Peyer's patch (tissue), 4 donors: ENCODE measurements at regions not wholly inside any gene's neighbourhood (a gene's known extent, or its start where the extent isn't known, plus 50 kb on each side); places are given as distances from the start of the nearest gene placed in this dataset.
"Not testable (repeated sequence)": the region's sequence is repeated elsewhere in the genome, so short reads cannot be mapped to it uniquely, and the experiment has no call there.

ENCODE experiments used
- DNase-seq, 3 donors: peaks; one replicate each; pipeline ENCODE4 v3.0.0-alpha.2; 2017 to 2019
- H3K27ac ChIP-seq, 4 donors: fragments of 200-600 bp; sonication (generic); one replicate each; pipeline ENCODE4 v1.5.1; 2016 to 2019
- H3K27me3 ChIP-seq, 2 donors: fragments of 200-600 bp; sonication (generic); one replicate each; pipeline ENCODE4 v1.5.1; 2019
- H3K36me3 ChIP-seq, 3 donors: fragments of 200-600 bp; sonication (generic); one replicate each; pipeline ENCODE4 v1.5.1; 2016 to 2019
- H3K4me1 ChIP-seq, 4 donors: fragments of 200-600 bp; sonication (generic); one replicate each; pipeline ENCODE4 v1.5.1; 2016 to 2019
- H3K4me3 ChIP-seq, 4 donors: fragments of 200-600 bp; sonication (generic); 1 replicate in 3 of 4; 2 replicates in 1 of 4; pipeline ENCODE4 v1.5.1; 2016 to 2019; ENCODE audit warnings: mild to moderate bottlenecking in 1 of 4
- H3K9me3 ChIP-seq, 4 donors: fragments of 200-600 bp; sonication (generic); one replicate each; pipeline ENCODE4 v1.5.1; 2016 to 2019; ENCODE audit warnings: mild to moderate bottlenecking in 1 of 4
- POLR2A ChIP-seq, 2 donors: fragments of 450-650 bp; IDR thresholded peaks; one replicate each; pipeline ENCODE4 v1.5.1; 2017; ENCODE audit warnings: antibody characterized with exemption in 2 of 2, mild to moderate bottlenecking in 2 of 2, moderate library complexity in 2 of 2
- TF ChIP-seq, protein P1 (sequence below), 6 experiments: fragments of 450-650 bp in 4 of 6; fragments of 200-600 bp in 2 of 6; sonication (generic) in 1 of 6; IDR thresholded peaks; one replicate each; pipeline ENCODE4 v1.5.1; 2017 to 2019; ENCODE audit warnings: antibody characterized with exemption in 6 of 6, mild to moderate bottlenecking in 3 of 6, moderate library complexity in 1 of 6

DNA sequence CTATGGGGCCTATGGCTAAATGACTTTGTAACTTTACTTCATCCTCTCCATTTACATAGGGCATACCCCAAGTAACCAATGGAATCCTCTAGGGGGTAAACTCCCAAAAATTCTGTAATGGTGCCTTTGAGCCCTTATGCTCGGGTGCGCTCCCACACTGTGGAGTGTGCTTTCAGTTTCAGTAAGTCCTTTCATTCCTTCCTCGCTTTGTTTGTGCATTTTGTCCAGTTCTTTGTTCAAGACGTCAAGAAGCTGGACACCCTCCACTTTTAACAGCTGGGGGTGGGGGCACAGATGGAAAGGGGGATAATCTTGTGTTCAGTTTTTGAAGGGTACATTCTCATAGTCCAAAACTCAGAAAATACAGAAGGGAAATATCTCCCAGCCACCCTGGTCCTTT is 84.4 kb upstream of the C2CD4B start:
- Histone ChIP-seq H3K9me3 (no peaks in the 10 kb centered on the region), H3K4me1 (no peaks in the 10 kb centered on the region), H3K4me3 (no peak overlapping the region), H3K27ac (no peak overlapping the region), H3K36me3 (no peaks in the 10 kb centered on the region), H3K27me3 (no peaks in the 10 kb centered on the region)
- DNase-seq: no peak
- no peak for TF ChIP-seq POLR2A (IDR thresholded peaks at IDR 0.05)
- TF ChIP-seq, protein P1, sequence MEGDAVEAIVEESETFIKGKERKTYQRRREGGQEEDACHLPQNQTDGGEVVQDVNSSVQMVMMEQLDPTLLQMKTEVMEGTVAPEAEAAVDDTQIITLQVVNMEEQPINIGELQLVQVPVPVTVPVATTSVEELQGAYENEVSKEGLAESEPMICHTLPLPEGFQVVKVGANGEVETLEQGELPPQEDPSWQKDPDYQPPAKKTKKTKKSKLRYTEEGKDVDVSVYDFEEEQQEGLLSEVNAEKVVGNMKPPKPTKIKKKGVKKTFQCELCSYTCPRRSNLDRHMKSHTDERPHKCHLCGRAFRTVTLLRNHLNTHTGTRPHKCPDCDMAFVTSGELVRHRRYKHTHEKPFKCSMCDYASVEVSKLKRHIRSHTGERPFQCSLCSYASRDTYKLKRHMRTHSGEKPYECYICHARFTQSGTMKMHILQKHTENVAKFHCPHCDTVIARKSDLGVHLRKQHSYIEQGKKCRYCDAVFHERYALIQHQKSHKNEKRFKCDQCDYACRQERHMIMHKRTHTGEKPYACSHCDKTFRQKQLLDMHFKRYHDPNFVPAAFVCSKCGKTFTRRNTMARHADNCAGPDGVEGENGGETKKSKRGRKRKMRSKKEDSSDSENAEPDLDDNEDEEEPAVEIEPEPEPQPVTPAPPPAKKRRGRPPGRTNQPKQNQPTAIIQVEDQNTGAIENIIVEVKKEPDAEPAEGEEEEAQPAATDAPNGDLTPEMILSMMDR (IDR thresholded peaks at IDR 0.05): no peak

DNA sequence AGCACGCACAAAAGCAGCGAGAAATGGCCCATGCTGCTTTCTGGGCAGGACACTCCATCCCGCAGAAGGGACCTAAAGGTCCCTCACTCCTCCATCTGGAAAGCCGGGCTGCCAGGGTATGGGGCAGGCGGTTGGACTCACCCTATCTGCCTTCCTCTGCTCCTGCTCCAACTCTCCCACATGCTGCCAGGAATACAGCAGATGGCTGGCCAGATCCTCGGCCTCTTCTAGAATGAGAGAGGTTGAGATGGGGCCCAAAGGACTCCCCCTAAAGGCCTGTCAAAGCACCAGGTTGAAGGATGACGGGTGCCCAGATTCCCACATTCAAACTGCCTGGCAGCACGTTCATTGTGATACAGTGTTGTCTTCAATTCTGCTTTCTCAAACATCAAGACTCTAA is 85.1 kb upstream of the C2CD4B start:
- Histone ChIP-seq H3K4me3 (no peak overlapping the region), H3K4me1 (no peaks in the 10 kb centered on the region), H3K27me3 (no peaks in the 10 kb centered on the region), H3K36me3 (no peaks in the 10 kb centered on the region), H3K9me3 (no peaks in the 10 kb centered on the region), H3K27ac (no peak overlapping the region)
- TF ChIP-seq POLR2A (IDR thresholded peaks at IDR 0.05): no peak
- TF ChIP-seq, protein P1 (IDR thresholded peaks at IDR 0.05): no peak
- no peak for DNase-seq

DNA sequence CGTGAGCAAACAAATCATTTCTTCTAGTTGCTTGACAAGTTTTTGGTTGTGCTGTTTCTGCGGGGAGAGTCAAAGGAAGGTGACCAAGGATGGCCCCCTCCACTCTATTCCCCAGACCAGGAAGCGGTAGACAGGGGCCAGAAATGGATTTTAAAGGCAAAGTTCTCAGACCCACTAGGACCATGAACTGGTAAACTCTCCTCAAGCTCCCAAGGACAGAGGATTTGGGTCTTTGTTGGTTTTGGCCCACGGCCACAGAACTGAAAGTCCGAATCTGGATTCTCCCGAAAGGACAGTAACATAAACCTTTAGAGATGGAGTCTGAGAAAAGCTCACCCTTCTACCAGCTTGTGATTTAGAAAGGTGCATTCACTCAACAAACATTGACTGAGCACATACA is 85.9 kb upstream of the C2CD4B start:
- H3K4me1 ChIP-seq: no peaks in the 10 kb centered on the region
- H3K4me3 ChIP-seq: no peak overlapping the region
- no peaks in the 10 kb centered on the region for H3K27me3 ChIP-seq
- H3K36me3 ChIP-seq: no peaks in the 10 kb centered on the region
- no peak overlapping the region for H3K27ac ChIP-seq
- no peak for DNase-seq
- TF ChIP-seq, protein P1 (IDR thresholded peaks at IDR 0.05): no peak
- TF ChIP-seq POLR2A (IDR thresholded peaks at IDR 0.05): no peak
- H3K9me3 ChIP-seq: no peaks in the 10 kb centered on the region

DNA sequence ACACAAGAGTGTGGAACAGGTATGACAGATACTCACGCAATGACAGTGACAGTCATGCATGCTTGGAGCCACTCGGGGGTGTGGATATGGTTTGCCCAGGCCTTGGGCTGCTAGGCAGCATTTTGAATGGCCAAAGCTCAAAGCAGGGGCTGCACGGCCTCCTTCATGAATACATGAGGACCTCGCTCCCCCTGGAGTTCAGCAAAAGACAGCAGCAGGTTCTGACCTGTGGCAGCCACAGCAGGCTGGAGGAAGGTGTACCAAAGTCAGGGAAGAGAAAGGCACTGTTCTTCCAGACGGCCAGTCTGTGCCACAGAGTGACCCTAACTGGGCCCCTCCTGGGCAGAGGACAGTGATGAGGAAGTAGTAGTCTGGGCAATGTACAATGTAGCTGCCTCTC is 88.2 kb upstream of the C2CD4B start:
- no peaks in the 10 kb centered on the region for H3K4me1 ChIP-seq
- H3K9me3 ChIP-seq: no peaks in the 10 kb centered on the region
- TF ChIP-seq POLR2A (IDR thresholded peaks at IDR 0.05): no peak
- TF ChIP-seq, protein P1 (IDR thresholded peaks at IDR 0.05): no peak
- no peak overlapping the region for H3K4me3 ChIP-seq
- no peaks in the 10 kb centered on the region for H3K36me3 ChIP-seq
- H3K27ac ChIP-seq: no peak overlapping the region
- H3K27me3 ChIP-seq: no peaks in the 10 kb centered on the region
- DNase-seq: no peak

DNA sequence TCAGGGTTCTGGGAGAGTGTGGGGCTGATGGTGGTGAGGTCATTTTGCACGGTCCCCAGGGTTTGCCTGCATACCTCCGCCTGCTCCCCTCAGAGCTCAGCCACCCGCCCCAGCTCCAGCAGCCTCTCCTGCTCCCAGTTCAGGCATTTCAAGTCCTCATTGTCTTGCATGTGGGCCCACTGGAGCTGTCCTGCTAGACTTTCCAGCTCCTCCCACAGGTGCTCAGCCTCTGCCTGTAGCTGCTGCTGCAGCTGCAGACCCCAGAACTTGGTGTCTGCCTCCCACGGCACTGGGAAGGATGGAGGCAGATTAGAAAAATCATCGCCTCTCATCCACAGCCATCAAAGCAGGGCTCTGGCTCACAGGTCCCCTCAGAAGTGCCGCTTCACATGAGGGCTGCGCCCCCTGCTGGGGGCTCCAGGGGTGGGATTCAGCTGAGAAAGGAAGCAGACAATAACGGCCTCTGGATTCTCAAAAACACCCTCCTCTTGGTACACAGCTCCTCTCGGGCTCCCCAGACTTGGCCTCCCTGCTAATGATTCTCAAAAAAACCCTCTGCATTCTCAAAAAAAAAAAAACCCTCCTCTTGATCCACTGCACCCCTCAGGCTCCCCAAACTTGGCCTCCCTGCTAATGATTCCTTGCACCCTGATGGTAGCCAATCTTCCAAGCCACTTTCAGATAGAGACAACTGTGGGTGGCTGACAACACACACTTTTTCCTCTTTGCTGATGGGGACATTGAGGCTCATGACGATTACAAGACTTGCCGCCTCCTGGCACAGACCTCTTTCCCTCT is 89.3 kb upstream of the C2CD4B start:
- DNase-seq: peak; percentile 21 to 84 (median 68)
- no peaks in the 10 kb centered on the region for H3K27me3 ChIP-seq
- no peak overlapping the region for H3K27ac ChIP-seq
- H3K4me1 ChIP-seq: no peaks in the 10 kb centered on the region
- no peaks in the 10 kb centered on the region for H3K36me3 ChIP-seq
- TF ChIP-seq, protein P1 (IDR thresholded peaks at IDR 0.05): peak in 4 of 6 experiments; percentile 34 to 51 (median 48)
- TF ChIP-seq POLR2A (IDR thresholded peaks at IDR 0.05): no peak
- no peak overlapping the region for H3K4me3 ChIP-seq
- no peaks in the 10 kb centered on the region for H3K9me3 ChIP-seq

DNA sequence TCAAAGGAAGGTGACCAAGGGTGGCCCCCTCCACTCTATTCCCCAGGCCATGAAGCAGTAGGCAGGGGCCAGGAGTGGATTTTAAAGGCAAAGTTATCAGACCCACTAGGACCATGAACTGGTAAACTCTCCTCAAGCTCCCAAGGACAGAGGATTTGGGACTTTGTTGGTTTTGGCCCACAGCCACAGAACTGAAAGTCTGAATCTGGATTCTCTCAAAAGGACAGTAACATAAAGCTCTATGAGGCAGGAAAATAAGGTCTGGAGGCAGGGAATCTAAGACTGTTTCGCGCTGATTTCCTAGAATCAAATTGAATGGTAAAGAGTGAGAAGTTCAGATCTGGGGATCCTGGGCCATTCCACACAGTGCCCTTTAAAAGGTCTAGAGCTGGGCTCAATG is 91.3 kb upstream of the C2CD4B start:
- not testable (repeated sequence) for H3K36me3 ChIP-seq, H3K27me3 ChIP-seq, H3K9me3 ChIP-seq, DNase-seq, H3K4me1 ChIP-seq, H3K4me3 ChIP-seq, H3K27ac ChIP-seq
